Kidney glomerular epithelial cell (primary cell): ENCODE measurements at regions not wholly inside any gene's neighbourhood (a gene's known extent, or its start where the extent isn't known, plus 50 kb on each side); places are given as distances from the start of the nearest gene placed in this dataset.

Experiments
- DNase-seq: peaks from one replicate; lab custom pipeline; 2025; lab: John Stamatoyannopoulos, UW

DNA sequence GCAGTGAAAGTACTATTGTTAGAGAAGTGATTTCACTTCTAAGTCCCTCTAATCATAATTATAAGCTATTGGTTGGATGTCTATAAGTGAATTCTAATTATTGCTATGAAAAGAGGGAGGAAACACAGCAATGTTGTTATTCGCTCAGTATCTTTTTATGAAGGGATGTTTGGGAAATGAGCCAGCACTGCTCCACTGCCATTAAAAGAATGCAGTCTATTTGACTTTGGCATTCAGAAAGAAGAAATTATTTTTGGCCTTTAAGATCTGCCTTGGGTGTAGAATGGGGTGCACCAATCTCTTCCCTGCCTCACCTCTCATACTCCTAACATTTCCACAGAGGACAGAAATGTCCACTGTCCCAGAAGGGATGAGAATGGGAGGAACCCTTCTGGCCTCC is 332.0 kb downstream of the SPATA31D1 start:
- no peak for DNase-seq

DNA sequence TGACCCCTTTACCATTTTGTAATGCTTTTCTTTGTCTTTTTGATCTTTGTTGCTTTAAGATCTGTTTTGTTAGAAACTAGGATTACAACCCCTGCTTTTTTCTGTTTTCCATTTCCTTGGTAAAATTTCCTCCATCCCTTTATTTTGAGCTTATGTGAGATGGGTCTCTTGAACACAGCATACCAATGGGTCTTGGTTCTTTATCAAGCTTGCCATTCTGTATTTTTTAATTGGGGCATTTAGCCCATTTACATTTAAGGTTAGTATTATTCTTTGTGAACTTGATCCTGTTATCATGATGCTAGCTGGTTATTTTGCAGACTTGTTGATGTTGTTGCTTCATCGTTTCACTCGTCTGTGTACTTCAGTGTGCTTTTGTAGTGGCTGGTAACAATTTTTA is 337.3 kb downstream of the SPATA31D1 start:
- DNase-seq: no peak

DNA sequence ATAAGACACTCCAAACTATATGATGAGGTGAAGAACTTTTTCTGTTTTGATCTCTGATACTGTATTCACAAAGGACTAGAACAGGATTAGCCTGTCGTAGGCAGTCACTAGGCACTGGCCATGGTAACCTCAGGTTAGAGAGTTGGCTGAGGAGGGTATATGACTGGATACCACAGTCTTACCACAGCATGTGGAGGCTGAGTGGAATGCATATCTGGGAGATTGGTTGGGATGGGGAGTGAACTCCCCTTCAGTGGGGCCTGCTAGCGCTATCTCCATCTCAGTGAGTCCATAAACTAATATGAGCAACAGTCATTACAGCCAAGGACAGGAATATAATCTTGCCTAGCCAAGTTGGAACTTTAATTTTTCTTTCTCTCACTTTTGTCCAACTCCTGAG is 339.1 kb downstream of the SPATA31D1 start:
- DNase-seq: no peak

DNA sequence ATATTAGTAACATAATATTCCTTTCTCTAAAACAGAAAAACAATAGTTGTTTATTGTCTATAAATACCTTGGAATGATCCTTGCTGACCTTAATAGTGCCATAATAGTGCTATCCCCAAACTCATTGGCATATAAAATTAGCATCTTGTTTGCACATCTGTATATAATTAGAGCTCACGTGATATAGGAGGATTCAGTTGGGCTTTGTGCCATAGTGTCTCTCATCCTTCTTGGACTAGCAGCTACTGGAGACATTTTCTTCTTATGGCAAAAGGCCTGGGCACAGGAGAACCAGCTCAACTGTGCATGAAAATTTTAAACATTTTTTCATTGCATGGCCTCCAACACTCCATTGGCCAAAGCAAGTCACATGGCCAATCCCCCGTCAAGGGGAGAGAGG is 342.5 kb downstream of the SPATA31D1 start:
- no peak for DNase-seq

DNA sequence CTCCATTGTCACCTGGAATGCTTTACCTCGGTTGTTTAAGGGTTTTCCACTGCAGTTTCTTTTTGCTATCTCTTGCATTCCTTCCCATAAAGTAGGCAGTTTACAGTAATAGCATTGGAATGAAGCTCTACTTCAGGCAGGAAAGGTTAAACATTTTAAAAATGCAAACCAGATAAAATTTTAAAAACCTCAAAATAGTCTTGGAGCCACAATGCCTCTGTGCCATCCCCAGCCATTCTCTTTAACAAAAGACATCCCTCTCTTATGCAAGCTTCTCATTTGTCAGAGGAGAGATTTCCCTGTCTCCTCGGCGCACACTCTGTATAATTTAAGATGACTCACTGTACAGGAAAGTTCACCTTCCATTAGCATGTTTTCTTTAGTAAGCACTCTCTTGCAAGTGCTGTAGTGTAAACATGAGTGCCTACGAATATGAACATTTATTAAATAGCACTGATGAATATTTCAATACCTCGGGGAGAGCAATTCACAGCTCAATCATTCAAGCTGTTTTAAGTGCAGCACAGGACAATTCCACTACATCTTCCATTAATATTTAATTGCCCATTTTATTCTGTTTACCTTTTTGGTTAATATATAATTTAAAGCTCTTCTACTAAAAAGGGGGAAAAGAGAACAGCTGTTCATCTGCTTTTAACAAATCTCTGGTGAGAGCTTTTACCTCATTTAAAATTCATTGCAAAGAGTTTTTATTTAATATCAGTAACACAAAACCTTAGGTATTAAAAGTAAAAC is 343.6 kb downstream of the SPATA31D1 start:
- DNase-seq: peak; percentile 93

DNA sequence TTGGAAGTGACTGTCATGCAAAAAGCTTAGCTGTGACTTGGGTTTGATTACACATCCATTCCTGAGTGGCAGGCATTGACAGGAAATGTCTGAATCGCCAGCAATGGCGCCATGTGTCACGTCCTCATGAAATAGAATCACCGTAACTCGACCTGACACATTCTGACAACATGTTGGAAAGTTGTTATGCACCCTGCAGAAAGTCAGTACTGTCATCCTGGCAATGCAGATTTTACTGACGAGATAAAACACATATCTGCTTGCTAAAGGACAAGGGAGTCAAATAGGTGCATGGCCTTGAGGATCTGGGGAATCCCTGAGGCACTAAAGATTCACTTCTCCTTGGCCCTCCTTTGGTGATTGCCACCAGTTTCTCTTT is 344.2 kb downstream of the SPATA31D1 start:
- peak; percentile 69 for DNase-seq

DNA sequence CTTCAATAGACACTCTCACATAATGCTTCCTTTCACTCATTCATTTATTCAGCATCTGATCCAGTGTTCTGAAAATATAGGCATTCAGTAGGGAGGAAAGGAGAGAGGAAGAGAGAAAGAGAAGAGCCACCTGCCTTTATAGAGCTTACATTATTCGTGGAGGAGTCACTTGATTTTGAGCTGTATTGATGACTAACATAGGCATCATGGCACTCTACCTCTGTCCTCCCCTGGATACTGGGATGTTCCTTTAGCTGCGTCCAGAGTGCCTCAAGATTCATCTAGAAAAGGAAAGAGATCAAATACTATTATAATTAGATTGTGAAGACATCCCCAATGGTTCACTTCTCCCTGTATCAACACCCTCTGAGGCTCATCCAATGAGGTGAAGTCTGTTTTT is 345.1 kb downstream of the SPATA31D1 start:
- no peak for DNase-seq

DNA sequence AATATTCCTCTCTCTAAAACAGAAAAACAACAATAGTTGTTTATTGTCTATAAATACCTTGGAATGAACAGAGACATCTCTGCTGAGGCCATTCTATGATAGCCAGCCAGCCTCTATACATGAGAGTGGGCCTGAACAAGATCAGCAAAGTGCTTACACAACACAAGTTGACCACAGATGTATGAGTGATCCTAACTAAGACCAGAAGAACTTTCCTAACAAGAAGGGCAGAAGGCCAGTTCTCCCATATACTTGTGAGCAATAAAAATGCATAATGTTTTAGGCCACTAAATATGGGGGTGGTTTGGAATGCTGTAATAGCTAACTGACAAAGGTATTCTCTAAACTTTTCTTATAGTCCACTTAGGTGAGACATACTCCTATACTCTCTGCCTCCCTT is 345.7 kb downstream of the SPATA31D1 start:
- peak; percentile 13 for DNase-seq

DNA sequence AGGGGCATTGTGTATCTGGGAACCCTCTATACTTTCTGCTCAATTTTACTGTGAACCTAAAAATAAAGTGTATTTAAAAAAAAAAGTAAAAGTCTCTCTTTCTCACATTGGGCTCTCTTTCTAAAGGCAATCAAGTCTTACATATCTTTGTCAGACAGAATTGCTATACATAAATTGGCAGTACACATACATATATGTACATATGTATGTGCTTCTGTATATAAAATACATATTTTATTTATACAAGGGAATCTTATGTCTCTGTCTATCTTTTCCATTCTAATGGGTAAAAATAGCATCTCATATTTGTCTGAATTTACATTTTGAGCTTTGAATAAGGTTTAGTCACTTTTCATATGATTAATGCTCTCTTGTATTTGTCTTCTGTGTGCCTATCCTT is 348.8 kb downstream of the SPATA31D1 start:
- DNase-seq: no peak

DNA sequence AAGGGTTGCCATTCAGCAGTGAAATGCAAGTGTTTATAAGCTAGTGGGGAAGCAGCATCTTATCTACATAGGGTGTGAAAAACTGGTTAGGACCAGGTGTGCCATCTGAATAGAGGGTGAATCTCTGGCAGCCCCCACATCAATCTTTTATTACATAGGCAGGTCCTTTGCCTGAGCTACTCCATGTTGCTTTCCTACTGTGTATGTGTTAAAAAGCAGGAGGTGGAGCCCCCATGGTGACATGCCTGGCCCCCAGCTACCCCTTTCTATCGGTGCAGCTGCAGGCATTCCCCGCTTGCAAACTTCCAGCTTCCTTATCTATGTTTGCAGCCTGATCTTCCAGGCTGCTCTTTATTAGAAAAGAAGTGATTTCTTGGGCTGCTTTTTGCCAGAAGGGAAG is 353.5 kb downstream of the SPATA31D1 start:
- DNase-seq: no peak

DNA sequence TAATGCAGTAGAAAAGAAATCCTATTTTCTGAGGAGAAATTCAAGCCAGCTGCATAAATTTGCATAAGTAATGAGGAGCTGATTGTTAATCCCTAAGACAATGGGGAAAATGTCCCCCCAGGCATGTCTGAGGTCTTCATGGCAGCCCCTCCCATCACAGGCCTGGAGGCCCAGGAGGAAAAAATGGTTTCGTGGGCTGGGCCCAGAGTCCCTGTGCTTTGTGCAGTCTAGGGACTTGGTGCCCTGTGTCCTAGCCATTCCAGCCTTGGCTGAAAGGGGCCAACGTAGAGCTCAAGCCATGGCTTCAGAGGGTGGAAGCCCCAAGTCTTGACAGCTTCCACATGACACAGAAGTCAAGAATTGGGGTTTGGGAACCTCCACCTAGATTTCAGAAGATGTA is 357.5 kb downstream of the SPATA31D1 start:
- DNase-seq: no peak

DNA sequence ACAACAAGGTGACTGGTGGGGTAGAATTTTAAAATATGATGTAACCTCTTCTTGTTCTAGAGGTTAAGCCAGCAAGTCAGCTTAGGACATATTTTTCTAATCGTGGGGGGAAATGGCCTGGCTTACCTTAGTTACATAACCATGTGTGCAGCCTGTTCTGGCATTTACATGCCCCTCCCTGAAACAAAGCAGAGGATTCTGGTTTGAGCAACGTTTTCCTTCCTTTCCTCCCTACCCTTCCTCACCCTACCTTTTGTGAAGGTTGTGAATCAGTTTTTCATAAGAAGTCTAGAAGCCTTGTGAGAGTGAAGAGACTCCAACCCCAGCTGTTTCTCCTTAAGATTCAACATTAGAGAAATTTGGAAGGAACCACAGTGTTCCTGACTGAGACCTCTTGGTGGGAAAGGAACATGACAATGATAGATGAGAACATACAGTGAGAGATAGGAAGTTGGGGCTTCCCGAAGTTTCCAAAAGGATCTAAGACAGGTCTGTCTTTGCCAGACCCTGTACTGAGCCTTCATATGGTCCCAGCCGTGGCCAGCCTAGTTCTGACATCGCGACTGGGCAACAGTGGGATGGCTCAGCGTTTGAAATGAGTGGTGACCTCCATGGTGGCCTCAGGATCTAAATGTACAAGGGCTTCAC is 365.2 kb downstream of the SPATA31D1 start:
- no peak for DNase-seq

DNA sequence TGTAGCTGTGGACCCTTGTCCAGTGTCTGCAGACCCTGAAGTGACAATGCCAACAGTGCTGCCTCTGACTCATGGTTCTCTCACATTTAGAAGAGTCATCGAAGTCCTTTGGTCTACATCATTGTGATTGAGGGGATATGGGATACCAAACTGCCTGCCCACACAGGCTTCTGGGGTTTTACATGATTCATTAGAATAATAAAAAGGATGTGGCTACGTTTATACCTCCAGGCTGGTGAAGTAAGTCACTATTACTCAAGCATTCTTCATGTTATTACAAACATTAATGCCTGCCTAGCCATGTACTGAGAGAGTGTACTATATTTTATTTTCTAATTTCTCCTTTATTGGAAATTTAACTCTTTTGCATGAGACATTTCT is 365.7 kb downstream of the SPATA31D1 start:
- DNase-seq: peak; percentile 92

DNA sequence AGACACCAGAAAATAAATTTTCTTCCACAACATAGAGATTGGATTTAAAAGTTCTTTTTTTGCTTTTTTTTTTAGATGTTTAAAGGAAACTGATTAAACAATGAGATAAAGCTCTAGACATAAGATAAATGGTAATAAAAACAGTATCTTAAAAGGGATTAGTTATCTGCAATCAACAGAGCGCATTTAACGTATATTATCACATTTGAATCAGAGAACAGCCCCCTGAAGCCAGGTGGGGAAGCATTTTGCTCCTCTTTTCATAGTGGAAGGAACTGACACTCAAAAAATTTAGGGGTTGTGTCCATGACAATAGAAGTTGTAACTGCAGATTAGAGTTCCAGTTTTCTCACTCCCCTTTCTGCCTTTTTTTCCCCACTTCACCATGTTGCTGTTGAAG is 367.6 kb downstream of the SPATA31D1 start:
- DNase-seq: no peak

DNA sequence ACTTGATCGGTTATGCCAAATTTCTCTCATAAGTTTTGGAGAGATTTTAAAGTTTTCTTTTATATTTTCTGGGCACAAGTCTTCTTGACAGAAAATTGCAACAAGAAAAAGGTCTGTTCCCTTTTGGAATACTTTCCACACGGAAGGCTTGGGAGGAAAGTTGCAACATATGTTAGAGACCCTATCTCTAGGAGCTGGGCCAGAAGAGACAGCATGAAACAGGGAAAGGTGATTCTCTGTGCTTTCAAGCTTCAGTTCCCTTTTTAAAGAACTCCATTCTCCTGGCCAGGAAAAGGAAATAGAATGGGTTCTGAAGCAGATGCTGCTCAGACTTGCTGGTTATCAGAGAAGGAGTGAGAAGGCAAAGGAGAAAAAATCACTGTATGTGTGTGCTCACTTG is 368.3 kb downstream of the SPATA31D1 start:
- no peak for DNase-seq

DNA sequence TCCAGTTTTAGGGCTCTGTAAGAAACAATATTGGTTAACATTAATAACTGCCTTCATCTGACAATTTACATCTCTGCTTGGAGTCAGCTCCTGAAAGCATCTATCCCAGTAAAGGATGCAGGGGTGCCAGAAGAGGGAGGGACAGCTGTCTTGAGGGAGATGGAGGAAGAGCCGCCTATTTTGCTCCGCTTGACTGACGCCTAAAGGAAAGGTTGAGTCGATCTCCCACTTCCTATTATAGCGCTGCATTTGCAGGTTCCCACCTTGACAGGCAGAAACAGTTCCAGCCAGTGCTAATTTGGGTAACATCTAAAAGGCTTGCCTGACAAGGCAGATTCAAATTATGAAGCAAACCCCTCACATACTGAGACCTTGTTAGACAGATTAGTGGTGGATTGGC is 374.6 kb downstream of the SPATA31D1 start:
- no peak for DNase-seq

DNA sequence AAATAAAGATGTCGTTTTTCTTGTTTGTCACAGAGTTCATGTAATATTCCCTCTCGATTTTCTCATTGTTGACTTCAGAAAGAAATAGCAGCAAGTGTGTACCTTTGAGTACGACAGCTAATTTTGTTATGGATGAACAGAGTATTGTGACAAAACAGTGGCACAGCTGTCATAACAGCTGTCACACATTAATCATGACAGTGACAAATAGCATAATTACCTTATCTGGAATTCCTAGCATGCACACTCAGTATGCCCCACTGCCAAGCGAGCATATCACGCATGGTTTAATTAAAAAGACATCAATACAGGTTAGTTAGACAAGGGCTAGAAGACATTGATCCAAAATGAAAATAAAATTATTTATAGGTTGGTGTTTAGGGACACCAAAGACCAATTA is 375.1 kb downstream of the SPATA31D1 start:
- DNase-seq: no peak

DNA sequence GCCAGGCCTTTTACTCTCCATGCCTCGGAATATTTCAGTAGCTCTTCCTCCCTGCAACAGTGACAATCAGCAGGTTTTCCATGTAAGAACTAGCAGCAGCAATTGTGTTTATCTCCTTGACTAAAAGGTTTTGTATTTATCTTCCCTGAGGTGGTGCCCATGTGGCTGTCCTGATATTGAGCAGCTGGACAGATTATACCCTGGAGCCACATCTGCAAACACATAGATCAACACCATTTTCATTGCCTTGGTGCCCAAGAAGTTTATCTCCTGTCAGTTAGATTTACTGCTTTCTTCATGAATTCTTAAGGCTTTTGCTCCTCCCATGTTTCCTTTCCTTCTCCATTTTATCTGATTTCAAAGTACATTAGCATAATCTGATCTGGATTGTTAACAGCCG is 378.4 kb downstream of the SPATA31D1 start:
- no peak for DNase-seq

DNA sequence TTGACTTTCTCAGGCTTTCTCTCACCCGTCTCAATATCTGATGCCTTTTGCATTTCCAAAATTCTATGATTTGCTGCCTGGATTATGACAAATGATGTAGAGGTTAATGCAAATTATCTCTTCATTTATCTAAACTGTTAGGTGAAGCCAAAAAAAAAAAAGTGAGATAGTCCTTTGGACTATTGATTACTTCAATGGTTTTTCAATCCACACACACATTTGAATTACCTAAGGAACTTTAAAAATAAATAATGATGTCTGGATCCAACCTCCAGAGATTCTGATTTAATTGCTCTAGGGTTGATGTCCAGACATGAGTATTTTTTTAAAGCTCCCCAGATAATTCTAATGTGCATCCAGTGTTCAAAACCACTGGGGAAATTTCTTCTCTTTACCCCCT is 379.4 kb downstream of the SPATA31D1 start:
- DNase-seq: no peak

DNA sequence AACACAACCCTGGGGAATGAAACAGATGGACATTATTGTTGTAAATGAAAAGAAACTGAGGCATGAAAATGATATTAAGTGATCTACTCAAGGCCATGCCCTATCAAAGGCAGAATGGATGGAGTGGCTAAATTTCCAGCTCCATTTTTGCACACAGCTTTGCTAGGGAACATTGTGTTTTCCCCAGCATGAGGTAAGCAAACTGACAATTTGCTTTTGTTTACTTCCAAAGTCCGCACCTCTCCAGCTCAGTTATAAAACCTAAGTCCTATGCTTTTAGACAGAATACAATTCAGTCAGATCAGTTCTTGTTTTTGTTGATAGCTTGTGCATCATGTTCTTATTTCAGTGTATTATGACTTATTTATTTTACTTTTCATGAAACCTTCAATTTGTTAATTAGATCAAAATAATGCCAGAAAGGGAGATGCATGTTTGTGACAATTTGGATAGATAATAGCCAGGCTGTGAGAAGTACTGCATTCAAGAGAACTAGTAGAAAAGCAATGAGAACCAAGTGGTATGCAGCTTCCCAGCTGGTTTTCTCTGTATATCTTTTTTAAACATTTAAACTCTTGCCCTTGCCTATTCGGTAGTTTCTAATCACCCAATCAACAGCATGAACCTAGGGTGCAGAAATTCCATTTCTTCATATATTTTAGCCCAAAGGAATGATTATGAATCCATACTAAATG is 380.8 kb downstream of the SPATA31D1 start:
- no peak for DNase-seq

DNA sequence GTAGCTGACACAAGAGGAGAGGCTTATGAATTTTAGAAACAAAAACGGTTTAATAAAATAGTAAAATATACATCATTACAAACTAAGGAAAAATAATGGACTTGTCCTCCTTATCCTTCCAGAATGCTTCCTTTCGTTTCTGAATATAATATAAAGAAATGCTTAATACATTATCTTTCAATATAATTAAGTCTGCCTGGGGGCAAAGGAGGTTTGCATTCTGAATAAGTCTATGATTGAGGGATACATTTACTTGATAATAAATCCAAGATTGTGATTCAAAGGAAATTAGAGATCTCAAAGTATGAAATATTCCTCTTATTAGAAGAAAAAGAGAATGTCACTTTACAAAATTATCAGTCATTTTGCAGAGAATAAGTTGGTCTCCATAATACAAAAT is 386.5 kb downstream of the SPATA31D1 start:
- no peak for DNase-seq

DNA sequence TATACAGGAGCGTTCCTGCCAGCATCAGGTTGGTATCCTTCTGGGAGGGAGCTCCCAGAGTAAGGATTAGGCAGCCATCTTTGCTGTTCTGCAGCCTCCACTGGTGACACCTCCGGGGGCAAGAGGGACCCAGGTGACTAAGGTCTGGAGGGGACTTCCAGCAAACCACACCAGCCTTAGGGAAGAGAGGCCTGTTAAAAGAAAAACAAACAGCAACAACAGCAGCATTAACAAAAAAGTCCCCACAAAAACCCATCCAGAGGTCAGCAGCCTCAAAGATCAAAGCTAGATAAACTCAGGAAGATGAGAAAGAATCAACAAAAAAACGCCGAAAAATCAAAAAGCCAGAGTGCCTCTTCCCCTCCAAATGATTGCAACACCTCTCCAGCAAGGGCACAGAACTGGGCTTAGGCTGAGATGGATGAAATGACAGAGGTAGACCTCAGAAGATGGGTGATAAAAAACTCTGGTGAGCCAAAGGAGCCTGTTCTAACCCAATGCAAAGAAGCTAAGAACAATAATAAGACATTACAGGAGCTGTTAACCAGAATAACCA is 388.2 kb downstream of the SPATA31D1 start:
- no peak for DNase-seq
